ENCODE measurements at regions not wholly inside any gene's neighbourhood (a gene's known extent, or its start where the extent isn't known, plus 50 kb on each side); places are given as distances from the start of the nearest gene placed in this dataset.

GRCh38 chr14:65939184-65939583 lies 526.7 kb downstream of the FUT8 start:
- Mint-ChIP-seq H3K4me3 (no peak overlapping the region), H3K27ac (no peak overlapping the region), H3K36me3 (ENCODE audit: low read depth) (peaks cover 24% of the 10 kb centered on the region), H3K9me3 (peaks cover 29% of the 10 kb centered on the region), H3K4me1 (ENCODE audit: low read depth) (peaks cover 54% of the 10 kb centered on the region), H3K27me3 (ENCODE audit: low read depth) (peaks cover 20% of the 10 kb centered on the region)

GRCh38 chr14:65940056-65940735 lies 527.7 kb downstream of the FUT8 start:
- peaks cover 24% of the 10 kb centered on the region for H3K9me3 Mint-ChIP-seq
- no peak overlapping the region for H3K27ac Mint-ChIP-seq
- peaks cover 21% of the 10 kb centered on the region for H3K27me3 Mint-ChIP-seq (ENCODE audit: low read depth)
- peaks cover 49% of the 10 kb centered on the region for H3K4me1 Mint-ChIP-seq (ENCODE audit: low read depth)
- no peak overlapping the region for H3K4me3 Mint-ChIP-seq
- H3K36me3 Mint-ChIP-seq (ENCODE audit: low read depth), result peaks cover 21% of the 10 kb centered on the region

- Mint-ChIP-seq H3K9me3 (peaks cover 24% of the 10 kb centered on the region), H3K27me3 (ENCODE audit: low read depth) (peaks cover 21% of the 10 kb centered on the region), H3K36me3 (ENCODE audit: low read depth) (peaks cover 21% of the 10 kb centered on the region), H3K4me1 (ENCODE audit: low read depth) (peaks cover 52% of the 10 kb centered on the region), H3K4me3 (no peak overlapping the region), H3K27ac (no peak overlapping the region)
These were observed 528.6 kb downstream of the FUT8 start for GRCh38 chr14:65941091-65941490.

GRCh38 chr14:65943150-65943549 lies 530.6 kb downstream of the FUT8 start:
- Mint-ChIP-seq H3K9me3 (peaks cover 8% of the 10 kb centered on the region), H3K27me3 (ENCODE audit: low read depth) (peaks cover 24% of the 10 kb centered on the region), H3K36me3 (ENCODE audit: low read depth) (peaks cover 5% of the 10 kb centered on the region), H3K4me3 (no peak overlapping the region), H3K27ac (no peak overlapping the region), H3K4me1 (ENCODE audit: low read depth) (peaks cover 39% of the 10 kb centered on the region)

- Mint-ChIP-seq H3K9me3 (peaks cover under 1% of the 10 kb centered on the region), H3K27ac (no peak overlapping the region), H3K4me3 (no peak overlapping the region), H3K36me3 (ENCODE audit: low read depth) (peaks cover 3% of the 10 kb centered on the region), H3K27me3 (ENCODE audit: low read depth) (peaks cover 28% of the 10 kb centered on the region), H3K4me1 (ENCODE audit: low read depth) (peaks cover 39% of the 10 kb centered on the region)
These were observed 531.4 kb downstream of the FUT8 start for GRCh38 chr14:65943916-65944410.

GRCh38 chr14:65945327-65945726 lies 532.8 kb downstream of the FUT8 start:
- peaks cover 41% of the 10 kb centered on the region for H3K4me1 Mint-ChIP-seq (ENCODE audit: low read depth)
- peaks cover 28% of the 10 kb centered on the region for H3K27me3 Mint-ChIP-seq (ENCODE audit: low read depth)
- no peaks in the 10 kb centered on the region for H3K9me3 Mint-ChIP-seq
- peaks cover 4% of the 10 kb centered on the region for H3K36me3 Mint-ChIP-seq (ENCODE audit: low read depth)
- H3K27ac Mint-ChIP-seq, result no peak overlapping the region
- H3K4me3 Mint-ChIP-seq, result no peak overlapping the region

- Mint-ChIP-seq H3K4me3 (no peak overlapping the region), H3K9me3 (no peaks in the 10 kb centered on the region), H3K27me3 (ENCODE audit: low read depth) (peaks cover 21% of the 10 kb centered on the region), H3K36me3 (ENCODE audit: low read depth) (peaks cover 6% of the 10 kb centered on the region), H3K4me1 (ENCODE audit: low read depth) (peaks cover 41% of the 10 kb centered on the region), H3K27ac (peak overlapping the region; percentile 29)
These were observed 534.0 kb downstream of the FUT8 start for GRCh38 chr14:65946494-65946893.

- H3K9me3 Mint-ChIP-seq, result no peaks in the 10 kb centered on the region
- no peak overlapping the region for H3K4me3 Mint-ChIP-seq
- H3K27ac Mint-ChIP-seq, result peak overlapping the region; percentile 23
- peaks cover 37% of the 10 kb centered on the region for H3K4me1 Mint-ChIP-seq (ENCODE audit: low read depth)
- H3K27me3 Mint-ChIP-seq (ENCODE audit: low read depth), result peaks cover 14% of the 10 kb centered on the region
- H3K36me3 Mint-ChIP-seq (ENCODE audit: low read depth), result peaks cover 6% of the 10 kb centered on the region
These were observed 535.8 kb downstream of the FUT8 start for GRCh38 chr14:65948302-65948701.

GRCh38 chr14:65949711-65950516 lies 536.3 kb upstream of the CCDC196 start:
- H3K36me3 Mint-ChIP-seq (ENCODE audit: low read depth), result peaks cover 3% of the 10 kb centered on the region
- H3K9me3 Mint-ChIP-seq, result no peaks in the 10 kb centered on the region
- H3K4me1 Mint-ChIP-seq (ENCODE audit: low read depth), result peaks cover 36% of the 10 kb centered on the region
- H3K27me3 Mint-ChIP-seq (ENCODE audit: low read depth), result peaks cover 6% of the 10 kb centered on the region
- H3K4me3 Mint-ChIP-seq, result peak overlapping the region; percentile 14
- H3K27ac Mint-ChIP-seq, result peak overlapping the region; percentile 82

- Mint-ChIP-seq H3K4me1 (ENCODE audit: low read depth) (peaks cover 25% of the 10 kb centered on the region), H3K27ac (no peak overlapping the region), H3K4me3 (no peak overlapping the region), H3K36me3 (ENCODE audit: low read depth) (peaks cover 3% of the 10 kb centered on the region), H3K27me3 (ENCODE audit: low read depth) (peaks cover 3% of the 10 kb centered on the region), H3K9me3 (no peaks in the 10 kb centered on the region)
These were observed 531.2 kb upstream of the CCDC196 start for GRCh38 chr14:65954942-65955341.

- Mint-ChIP-seq H3K27me3 (ENCODE audit: low read depth) (peaks cover 20% of the 10 kb centered on the region), H3K4me1 (ENCODE audit: low read depth) (peaks cover 31% of the 10 kb centered on the region), H3K9me3 (no peaks in the 10 kb centered on the region), H3K4me3 (no peak overlapping the region), H3K27ac (no peak overlapping the region), H3K36me3 (ENCODE audit: low read depth) (no peaks in the 10 kb centered on the region)
These were observed 528.5 kb upstream of the CCDC196 start for GRCh38 chr14:65957631-65958205.

GRCh38 chr14:65958664-65959562 lies 527.3 kb upstream of the CCDC196 start:
- H3K27ac Mint-ChIP-seq, result no peak overlapping the region
- H3K27me3 Mint-ChIP-seq (ENCODE audit: low read depth), result peaks cover 31% of the 10 kb centered on the region
- H3K4me3 Mint-ChIP-seq, result no peak overlapping the region

GRCh38 chr14:65959563-65960024 lies 526.6 kb upstream of the CCDC196 start:
- no peak overlapping the region for H3K4me3 Mint-ChIP-seq
- H3K9me3 Mint-ChIP-seq, result no peaks in the 10 kb centered on the region
- no peak overlapping the region for H3K27ac Mint-ChIP-seq
- H3K4me1 Mint-ChIP-seq (ENCODE audit: low read depth), result peaks cover 36% of the 10 kb centered on the region
- H3K27me3 Mint-ChIP-seq (ENCODE audit: low read depth), result peaks cover 37% of the 10 kb centered on the region
- no peaks in the 10 kb centered on the region for H3K36me3 Mint-ChIP-seq (ENCODE audit: low read depth)

More at GRCh38 chr14:65958664-65959562, 527.3 kb upstream of the CCDC196 start:
- H3K9me3 Mint-ChIP-seq, result no peaks in the 10 kb centered on the region
- peaks cover 34% of the 10 kb centered on the region for H3K4me1 Mint-ChIP-seq (ENCODE audit: low read depth)
- no peaks in the 10 kb centered on the region for H3K36me3 Mint-ChIP-seq (ENCODE audit: low read depth)

GRCh38 chr14:65961004-65961403 lies 525.2 kb upstream of the CCDC196 start:
- Mint-ChIP-seq H3K9me3 (no peaks in the 10 kb centered on the region), H3K4me3 (no peak overlapping the region), H3K36me3 (ENCODE audit: low read depth) (no peaks in the 10 kb centered on the region), H3K4me1 (ENCODE audit: low read depth) (peaks cover 35% of the 10 kb centered on the region), H3K27ac (no peak overlapping the region), H3K27me3 (ENCODE audit: low read depth) (peaks cover 49% of the 10 kb centered on the region)

All from T-helper 1 cell treated with Interleukin-12 subunit alpha and Interleukin-12 subunit beta and Interleukin-4 antibody, amounts not matched to agents 30 μg/mL and 1 μg/mL, for 36 hours (primary cell).